ENCODE measurements at regions not wholly inside any gene's neighbourhood (a gene's known extent, or its start where the extent isn't known, plus 50 kb on each side); places are given as distances from the start of the nearest gene placed in this dataset.

DNA sequence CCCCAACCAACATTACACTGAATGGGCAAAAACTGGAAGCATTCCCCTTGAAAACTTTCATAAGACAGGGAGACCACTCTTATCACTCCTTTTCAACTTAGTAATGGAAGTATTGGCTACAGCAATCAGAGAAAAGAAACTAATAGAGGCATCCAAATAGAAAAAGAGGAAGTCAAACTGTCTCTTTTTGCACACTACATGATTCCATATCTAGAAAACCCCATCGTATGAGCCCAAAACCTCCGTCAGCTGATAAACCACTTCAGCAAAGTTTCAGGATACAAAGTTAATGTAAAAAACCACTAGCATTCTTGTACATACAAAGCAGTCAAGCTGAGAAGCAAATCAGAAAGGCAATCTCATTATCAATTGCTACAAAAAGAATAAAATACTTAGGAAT lies 580.4 kb upstream of the PTCHD4 start:
- no peaks in the 10 kb centered on the region for H3K36me3 ChIP-seq (ENCODE audit: control insufficient read depth in 2 of 2, extremely low read depth in 1 of 2, insufficient read depth in 2 of 2, low read length in 2 of 2)
- dilution Hi-C loops (cut with MboI; ENCODE audit: extremely low pct_ligation_motif_present, low sequenced_read_pairs): no loop called here
- TF ChIP-seq EZH2 (IDR thresholded peaks at IDR 0.05; ENCODE audit: low read length): no peak
- TF ChIP-seq, protein P1, sequence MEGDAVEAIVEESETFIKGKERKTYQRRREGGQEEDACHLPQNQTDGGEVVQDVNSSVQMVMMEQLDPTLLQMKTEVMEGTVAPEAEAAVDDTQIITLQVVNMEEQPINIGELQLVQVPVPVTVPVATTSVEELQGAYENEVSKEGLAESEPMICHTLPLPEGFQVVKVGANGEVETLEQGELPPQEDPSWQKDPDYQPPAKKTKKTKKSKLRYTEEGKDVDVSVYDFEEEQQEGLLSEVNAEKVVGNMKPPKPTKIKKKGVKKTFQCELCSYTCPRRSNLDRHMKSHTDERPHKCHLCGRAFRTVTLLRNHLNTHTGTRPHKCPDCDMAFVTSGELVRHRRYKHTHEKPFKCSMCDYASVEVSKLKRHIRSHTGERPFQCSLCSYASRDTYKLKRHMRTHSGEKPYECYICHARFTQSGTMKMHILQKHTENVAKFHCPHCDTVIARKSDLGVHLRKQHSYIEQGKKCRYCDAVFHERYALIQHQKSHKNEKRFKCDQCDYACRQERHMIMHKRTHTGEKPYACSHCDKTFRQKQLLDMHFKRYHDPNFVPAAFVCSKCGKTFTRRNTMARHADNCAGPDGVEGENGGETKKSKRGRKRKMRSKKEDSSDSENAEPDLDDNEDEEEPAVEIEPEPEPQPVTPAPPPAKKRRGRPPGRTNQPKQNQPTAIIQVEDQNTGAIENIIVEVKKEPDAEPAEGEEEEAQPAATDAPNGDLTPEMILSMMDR (optimal IDR thresholded peaks at IDR 0.05 in 1 of 3, IDR thresholded peaks at IDR 0.05 in 1 of 3, conservative IDR thresholded peaks at IDR 0.05 in 1 of 3; ENCODE audit: extremely low read depth in 1 of 3, insufficient read depth in 2 of 3, low read length in 3 of 3): no peak
- no peak overlapping the region for H3K4me3 ChIP-seq (ENCODE audit: control insufficient read depth in 2 of 3, extremely low read depth in 1 of 3, insufficient read depth in 2 of 3, low read depth in 1 of 3, low read length in 3 of 3)
- H2AFZ ChIP-seq (ENCODE audit: control insufficient read depth, low read length): no peak overlapping the region
- H3K27ac ChIP-seq (ENCODE audit: control insufficient read depth, insufficient read depth, low read length): no peak overlapping the region
- H3K9ac ChIP-seq (ENCODE audit: control insufficient read depth, extremely low read depth, insufficient read depth, low read length): no peak overlapping the region
- no peaks in the 10 kb centered on the region for H3K79me2 ChIP-seq (ENCODE audit: control insufficient read depth, insufficient read depth, low read length)
- DNase-seq (ENCODE audit: low read depth, low spot score) (no peak), FAIRE-seq (no peak)
- no peaks in the 10 kb centered on the region for H3K27me3 ChIP-seq (ENCODE audit: control insufficient read depth, extremely low read depth, insufficient read depth, low read length)
- H3K4me1 ChIP-seq (ENCODE audit: control insufficient read depth, extremely low read depth, insufficient read depth, low read length): no peaks in the 10 kb centered on the region
- no peak overlapping the region for H3K4me2 ChIP-seq (ENCODE audit: control insufficient read depth, extremely low read depth, insufficient read depth, low read depth, low read length)
- no peaks in the 10 kb centered on the region for H3K9me1 ChIP-seq (ENCODE audit: control insufficient read depth, extremely low read depth, insufficient read depth, low read length)
- no peaks in the 10 kb centered on the region for H3K9me3 ChIP-seq (ENCODE audit: control insufficient read depth, low read depth, low read length)
- no peaks in the 10 kb centered on the region for H4K20me1 ChIP-seq (ENCODE audit: control insufficient read depth, extremely low read depth, insufficient read depth, low read length)

DNA sequence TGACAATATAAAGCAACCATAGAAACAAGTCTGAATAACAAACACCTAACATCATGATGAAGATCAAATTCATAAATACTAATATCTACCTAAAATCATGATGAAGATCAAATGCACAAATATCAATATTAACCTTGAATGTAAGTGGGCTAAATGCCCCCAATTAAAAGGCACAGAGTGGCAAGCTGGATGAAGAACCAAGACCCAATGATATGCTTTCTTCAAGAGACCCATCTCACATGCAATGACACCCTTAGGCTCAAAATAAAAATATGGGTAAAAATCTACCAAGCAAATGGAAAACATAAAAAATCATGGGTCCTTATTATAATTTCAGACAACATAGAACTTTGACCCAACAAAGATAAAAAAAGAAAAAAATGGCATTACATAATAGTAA lies 578.5 kb upstream of the PTCHD4 start:
- Histone ChIP-seq H2AFZ (ENCODE audit: control insufficient read depth, low read length) (no peak overlapping the region), H3K9me3 (ENCODE audit: control insufficient read depth, low read depth, low read length) (no peaks in the 10 kb centered on the region), H3K36me3 (ENCODE audit: control insufficient read depth in 2 of 2, extremely low read depth in 1 of 2, insufficient read depth in 2 of 2, low read length in 2 of 2) (no peaks in the 10 kb centered on the region), H3K9me1 (ENCODE audit: control insufficient read depth, extremely low read depth, insufficient read depth, low read length) (no peaks in the 10 kb centered on the region), H3K27me3 (ENCODE audit: control insufficient read depth, extremely low read depth, insufficient read depth, low read length) (no peaks in the 10 kb centered on the region), H3K4me1 (ENCODE audit: control insufficient read depth, extremely low read depth, insufficient read depth, low read length) (no peaks in the 10 kb centered on the region), H3K4me2 (ENCODE audit: control insufficient read depth, extremely low read depth, insufficient read depth, low read depth, low read length) (no peak overlapping the region), H3K9ac (ENCODE audit: control insufficient read depth, extremely low read depth, insufficient read depth, low read length) (no peak overlapping the region), H3K79me2 (ENCODE audit: control insufficient read depth, insufficient read depth, low read length) (no peaks in the 10 kb centered on the region), H3K4me3 (ENCODE audit: control insufficient read depth in 2 of 3, extremely low read depth in 1 of 3, insufficient read depth in 2 of 3, low read depth in 1 of 3, low read length in 3 of 3) (no peak overlapping the region), H3K27ac (ENCODE audit: control insufficient read depth, insufficient read depth, low read length) (no peak overlapping the region), H4K20me1 (ENCODE audit: control insufficient read depth, extremely low read depth, insufficient read depth, low read length) (no peaks in the 10 kb centered on the region)
- no peak for TF ChIP-seq EZH2 (IDR thresholded peaks at IDR 0.05; ENCODE audit: low read length)
- TF ChIP-seq, protein P1 (optimal IDR thresholded peaks at IDR 0.05 in 1 of 3, IDR thresholded peaks at IDR 0.05 in 1 of 3, conservative IDR thresholded peaks at IDR 0.05 in 1 of 3; ENCODE audit: extremely low read depth in 1 of 3, insufficient read depth in 2 of 3, low read length in 3 of 3): no peak
- no peak for DNase-seq (ENCODE audit: low read depth, low spot score)
- dilution Hi-C loops (cut with MboI; ENCODE audit: extremely low pct_ligation_motif_present, low sequenced_read_pairs): no loop called here
- FAIRE-seq: no peak

All from keratinocyte (primary cell).